ENCODE measurements at regions not wholly inside any gene's neighbourhood (a gene's known extent, or its start where the extent isn't known, plus 50 kb on each side); places are given as distances from the start of the nearest gene placed in this dataset.

DNA sequence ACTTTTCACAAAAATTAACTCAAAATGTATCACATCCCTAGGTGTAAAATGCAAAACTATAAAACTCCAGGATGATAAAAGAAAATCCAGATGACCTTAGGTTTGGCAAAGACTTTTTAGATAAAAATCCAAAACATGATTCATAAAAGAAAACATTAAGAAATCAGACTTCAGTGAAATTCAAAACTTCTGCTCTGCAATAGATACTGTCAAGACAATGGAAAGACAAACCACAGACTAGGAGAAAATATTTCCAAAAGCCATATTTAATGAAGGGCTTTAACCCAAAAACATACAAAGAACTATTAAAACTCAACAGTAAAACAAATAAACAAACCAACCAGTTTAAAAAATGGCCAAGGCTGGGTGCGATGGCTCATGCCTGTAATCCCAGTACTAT lies 173.6 kb upstream of the SPOPL start:
- no peaks in the 10 kb centered on the region for H3K36me3 Mint-ChIP-seq (ENCODE audit: low read depth, unreplicated experiment)
- peaks cover 7% of the 10 kb centered on the region for H3K4me1 Mint-ChIP-seq (ENCODE audit: low read depth, unreplicated experiment)
- no peaks in the 10 kb centered on the region for H4K20me1 ChIP-seq (ENCODE audit: insufficient read depth, low read length)
- H3K27me3 Mint-ChIP-seq (ENCODE audit: low read depth, unreplicated experiment): no peaks in the 10 kb centered on the region
- no peak overlapping the region for H3K4me3 Mint-ChIP-seq (ENCODE audit: unreplicated experiment)
- no peak overlapping the region for H3K9ac ChIP-seq (ENCODE audit: low read length)
- H3K4me3 ChIP-seq (ENCODE audit: insufficient read depth, low read depth, low read length): no peak overlapping the region
- no peaks in the 10 kb centered on the region for H3K9me3 ChIP-seq (ENCODE audit: insufficient read depth, low read depth, low read length)
- H3K36me3 ChIP-seq (ENCODE audit: insufficient read depth, low read length): no peaks in the 10 kb centered on the region
- no peaks in the 10 kb centered on the region for H3K27me3 ChIP-seq (ENCODE audit: insufficient read depth, low read length)
- no peak overlapping the region for H2AFZ ChIP-seq (ENCODE audit: low read depth, low read length)
- no peaks in the 10 kb centered on the region for H3K79me2 ChIP-seq (ENCODE audit: insufficient read depth, low read length)
- H3K27ac ChIP-seq (ENCODE audit: low read depth, low read length): no peak overlapping the region
- FAIRE-seq (no peak), DNase-seq (ENCODE audit: low read depth) (no peak)
- no peaks in the 10 kb centered on the region for H3K9me3 Mint-ChIP-seq (ENCODE audit: unreplicated experiment)
- H3K4me1 ChIP-seq (ENCODE audit: insufficient read depth, low read length): no peaks in the 10 kb centered on the region
- TF ChIP-seq, protein P1, sequence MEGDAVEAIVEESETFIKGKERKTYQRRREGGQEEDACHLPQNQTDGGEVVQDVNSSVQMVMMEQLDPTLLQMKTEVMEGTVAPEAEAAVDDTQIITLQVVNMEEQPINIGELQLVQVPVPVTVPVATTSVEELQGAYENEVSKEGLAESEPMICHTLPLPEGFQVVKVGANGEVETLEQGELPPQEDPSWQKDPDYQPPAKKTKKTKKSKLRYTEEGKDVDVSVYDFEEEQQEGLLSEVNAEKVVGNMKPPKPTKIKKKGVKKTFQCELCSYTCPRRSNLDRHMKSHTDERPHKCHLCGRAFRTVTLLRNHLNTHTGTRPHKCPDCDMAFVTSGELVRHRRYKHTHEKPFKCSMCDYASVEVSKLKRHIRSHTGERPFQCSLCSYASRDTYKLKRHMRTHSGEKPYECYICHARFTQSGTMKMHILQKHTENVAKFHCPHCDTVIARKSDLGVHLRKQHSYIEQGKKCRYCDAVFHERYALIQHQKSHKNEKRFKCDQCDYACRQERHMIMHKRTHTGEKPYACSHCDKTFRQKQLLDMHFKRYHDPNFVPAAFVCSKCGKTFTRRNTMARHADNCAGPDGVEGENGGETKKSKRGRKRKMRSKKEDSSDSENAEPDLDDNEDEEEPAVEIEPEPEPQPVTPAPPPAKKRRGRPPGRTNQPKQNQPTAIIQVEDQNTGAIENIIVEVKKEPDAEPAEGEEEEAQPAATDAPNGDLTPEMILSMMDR (IDR thresholded peaks at IDR 0.05; ENCODE audit: insufficient read depth, low read depth, low read length): no peak
- TF ChIP-seq EZH2 (IDR thresholded peaks at IDR 0.05; ENCODE audit: insufficient read depth, low read length): no peak
- H3K27ac Mint-ChIP-seq (ENCODE audit: unreplicated experiment): no peak overlapping the region
- H3K4me2 ChIP-seq (ENCODE audit: low read length): no peak overlapping the region

DNA sequence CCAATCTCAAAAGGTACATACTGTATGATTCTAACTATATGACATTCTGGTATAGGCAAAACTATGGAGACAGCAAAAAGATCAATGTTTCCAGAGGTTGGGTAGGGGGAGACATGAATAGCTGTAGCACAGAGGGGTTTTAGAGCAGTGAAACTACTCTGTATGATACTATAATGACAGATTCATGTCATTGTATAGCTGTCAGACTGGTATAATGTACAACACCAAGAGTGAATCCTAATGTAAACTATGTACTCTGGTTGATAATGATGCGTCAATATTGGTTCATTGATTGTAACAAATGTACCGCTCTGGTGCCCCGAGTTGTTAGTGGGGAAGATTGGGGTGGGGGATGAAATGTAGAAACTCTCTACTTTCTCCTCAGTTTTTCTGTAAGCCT lies 172.4 kb upstream of the SPOPL start:
- H3K4me2 ChIP-seq (ENCODE audit: low read length): no peak overlapping the region
- H3K27me3 ChIP-seq (ENCODE audit: insufficient read depth, low read length): no peaks in the 10 kb centered on the region
- H3K9me3 Mint-ChIP-seq (ENCODE audit: unreplicated experiment): no peaks in the 10 kb centered on the region
- no peak overlapping the region for H3K4me3 ChIP-seq (ENCODE audit: insufficient read depth, low read depth, low read length)
- no peak overlapping the region for H3K27ac Mint-ChIP-seq (ENCODE audit: unreplicated experiment)
- H3K4me1 ChIP-seq (ENCODE audit: insufficient read depth, low read length): no peaks in the 10 kb centered on the region
- H3K27ac ChIP-seq (ENCODE audit: low read depth, low read length): no peak overlapping the region
- no peaks in the 10 kb centered on the region for H3K27me3 Mint-ChIP-seq (ENCODE audit: low read depth, unreplicated experiment)
- TF ChIP-seq, protein P1 (IDR thresholded peaks at IDR 0.05; ENCODE audit: insufficient read depth, low read depth, low read length): no peak
- no peak for TF ChIP-seq EZH2 (IDR thresholded peaks at IDR 0.05; ENCODE audit: insufficient read depth, low read length)
- H3K4me1 Mint-ChIP-seq (ENCODE audit: low read depth, unreplicated experiment): peaks cover 7% of the 10 kb centered on the region
- H3K36me3 ChIP-seq (ENCODE audit: insufficient read depth, low read length): no peaks in the 10 kb centered on the region
- FAIRE-seq (no peak), DNase-seq (ENCODE audit: low read depth) (no peak)
- H3K79me2 ChIP-seq (ENCODE audit: insufficient read depth, low read length): no peaks in the 10 kb centered on the region
- H2AFZ ChIP-seq (ENCODE audit: low read depth, low read length): no peak overlapping the region
- no peaks in the 10 kb centered on the region for H3K9me3 ChIP-seq (ENCODE audit: insufficient read depth, low read depth, low read length)
- H3K4me3 Mint-ChIP-seq (ENCODE audit: unreplicated experiment): no peak overlapping the region
- no peak overlapping the region for H3K9ac ChIP-seq (ENCODE audit: low read length)
- H4K20me1 ChIP-seq (ENCODE audit: insufficient read depth, low read length): no peaks in the 10 kb centered on the region
- H3K36me3 Mint-ChIP-seq (ENCODE audit: low read depth, unreplicated experiment): no peaks in the 10 kb centered on the region

DNA sequence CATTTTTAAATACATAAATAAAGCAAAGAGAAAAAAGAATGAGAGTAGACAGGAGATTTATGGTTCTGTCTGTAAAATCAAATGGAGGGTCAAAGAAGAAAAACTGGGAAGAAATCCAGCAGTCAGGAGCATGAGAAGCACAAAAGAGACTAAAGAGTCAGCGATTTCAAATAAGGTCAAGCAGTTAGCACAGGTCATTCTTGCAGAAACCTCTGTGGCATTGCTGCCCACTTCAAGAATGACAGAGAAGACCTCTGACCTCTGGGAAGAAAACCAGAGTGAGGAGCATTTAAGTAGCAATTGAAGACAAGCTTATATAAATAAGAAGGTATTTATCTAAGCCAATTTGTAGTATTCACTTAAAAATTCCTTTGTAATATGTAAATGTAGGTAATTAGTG lies 172.0 kb upstream of the SPOPL start:
- H3K4me3 Mint-ChIP-seq (ENCODE audit: unreplicated experiment): no peak overlapping the region
- H3K4me2 ChIP-seq (ENCODE audit: low read length): no peak overlapping the region

More for the DNA sequence above, 172.0 kb upstream of the SPOPL start:
- Mint-ChIP-seq H3K36me3 (ENCODE audit: low read depth, unreplicated experiment) (no peaks in the 10 kb centered on the region), H3K27ac (ENCODE audit: unreplicated experiment) (no peak overlapping the region), H3K9me3 (ENCODE audit: unreplicated experiment) (no peaks in the 10 kb centered on the region), H3K4me1 (ENCODE audit: low read depth, unreplicated experiment) (peaks cover 10% of the 10 kb centered on the region), H3K27me3 (ENCODE audit: low read depth, unreplicated experiment) (no peaks in the 10 kb centered on the region)
- Histone ChIP-seq H3K4me1 (ENCODE audit: insufficient read depth, low read length) (no peaks in the 10 kb centered on the region), H3K27me3 (ENCODE audit: insufficient read depth, low read length) (no peaks in the 10 kb centered on the region), H3K9ac (ENCODE audit: low read length) (no peak overlapping the region), H3K36me3 (ENCODE audit: insufficient read depth, low read length) (no peaks in the 10 kb centered on the region), H3K9me3 (ENCODE audit: insufficient read depth, low read depth, low read length) (no peaks in the 10 kb centered on the region), H3K27ac (ENCODE audit: low read depth, low read length) (no peak overlapping the region), H3K79me2 (ENCODE audit: insufficient read depth, low read length) (no peaks in the 10 kb centered on the region), H3K4me3 (ENCODE audit: insufficient read depth, low read depth, low read length) (no peak overlapping the region), H2AFZ (ENCODE audit: low read depth, low read length) (no peak overlapping the region), H4K20me1 (ENCODE audit: insufficient read depth, low read length) (no peaks in the 10 kb centered on the region)
- TF ChIP-seq, protein P1 (IDR thresholded peaks at IDR 0.05; ENCODE audit: insufficient read depth, low read depth, low read length): no peak
- no peak for TF ChIP-seq EZH2 (IDR thresholded peaks at IDR 0.05; ENCODE audit: insufficient read depth, low read length)
- FAIRE-seq (no peak), DNase-seq (ENCODE audit: low read depth) (no peak)
